RWPE1 (cell line): ENCODE measurements at regions not wholly inside any gene's neighbourhood (a gene's known extent, or its start where the extent isn't known, plus 50 kb on each side); places are given as distances from the start of the nearest gene placed in this dataset.

Experiments
- CTCF ChIA-PET: fragments of 350-600 bp; sonication (Branson Sonifier 250); formaldehyde crosslinking; extraction: SDS; loops from one replicate; lab custom pipeline; 2021; lab: Yijun Ruan, JAX
- POLR2A ChIA-PET: fragments of 400-600 bp; formaldehyde crosslinking; extraction: SDS; loops from one replicate; lab custom pipeline; 2020; ENCODE audit warnings: antibody characterized with exemption; ENCODE audit not compliant: low non-redundant PET; lab: Yijun Ruan, JAX
- DNase-seq: peaks from one replicate; pipeline ENCODE4 v3.0.0; 2012; ENCODE audit warnings: low spot score
- H3K27ac ChIP-seq: fragments of 450-650 bp; 2 replicates; pipeline ENCODE4 v1.5.1; 2017
- CTCF ChIP-seq: fragments of 450-650 bp; conservative IDR thresholded peaks from 2 replicates; pipeline ENCODE4 v1.5.1; 2017; ENCODE audit warnings: low read depth, mild to moderate bottlenecking

GRCh38 chr2:880201-880970 is 70.3 kb upstream of the SNTG2 start:
- ChIA-PET CTCF (no interaction called here), POLR2A (no interaction called here)
- no peak for TF ChIP-seq CTCF
- no peak for DNase-seq
- no peak overlapping the region for H3K27ac ChIP-seq

- no peak overlapping the region for H3K27ac ChIP-seq
- TF ChIP-seq CTCF: no peak
- no peak for DNase-seq
- ChIA-PET POLR2A (no interaction called here), CTCF (no interaction called here)
Measured at GRCh38 chr2:879540-879939, 71.1 kb upstream of the SNTG2 start.

DNA sequence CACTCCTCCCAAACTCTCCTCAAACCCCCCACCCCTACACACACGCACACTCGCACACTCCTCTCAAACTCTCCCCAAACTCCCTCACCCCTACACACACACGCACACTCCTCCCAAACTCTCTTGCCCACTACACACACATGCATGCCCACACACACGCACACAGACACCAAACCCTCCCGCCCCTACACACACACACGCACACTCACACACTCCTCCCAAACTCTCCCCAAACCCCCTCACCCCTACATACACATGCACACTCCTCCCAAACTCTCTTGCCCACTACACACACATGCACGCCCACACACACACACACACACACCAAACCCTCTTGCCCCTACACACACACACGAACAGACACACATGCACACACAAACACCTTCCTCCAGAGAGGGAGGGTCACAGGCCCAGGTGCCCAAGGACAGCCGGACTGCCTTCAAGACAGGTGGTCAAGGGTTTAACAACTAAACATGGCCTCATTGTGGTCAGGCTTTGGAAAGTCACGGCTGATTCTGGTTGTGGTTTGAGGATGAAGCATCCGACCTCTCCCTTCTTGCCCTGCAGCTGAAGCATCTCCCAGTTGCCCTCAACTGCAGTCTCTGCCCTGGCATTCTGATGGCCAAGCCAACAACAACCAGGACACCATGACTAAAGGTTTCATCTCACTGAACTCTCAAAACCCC is 72.3 kb upstream of the SNTG2 start:
- CTCF ChIA-PET: no interaction called here

DNA sequence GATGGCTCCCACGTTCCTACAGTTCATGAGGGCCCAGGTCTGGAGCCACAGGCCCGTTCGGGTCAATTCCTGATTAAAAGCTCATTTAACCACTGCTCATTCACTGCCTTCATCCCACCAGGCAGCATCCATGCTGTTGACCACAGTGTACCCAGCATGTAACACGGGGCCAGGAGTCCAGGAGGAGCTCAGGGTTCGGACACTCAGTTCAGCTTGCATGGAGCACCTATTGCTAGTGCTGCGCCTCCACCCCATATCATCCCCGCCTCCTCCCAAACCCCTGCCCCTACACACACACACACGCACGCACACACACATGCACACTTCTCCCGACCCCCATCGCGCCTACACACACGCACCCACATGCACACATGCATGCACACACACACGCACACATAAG is 72.9 kb upstream of the SNTG2 start:
- ChIA-PET POLR2A (no interaction called here), CTCF (no interaction called here)
- DNase-seq: no peak
- no peak for TF ChIP-seq CTCF
- no peak overlapping the region for H3K27ac ChIP-seq

More for the DNA sequence above, 72.3 kb upstream of the SNTG2 start:
- POLR2A ChIA-PET: no interaction called here
- TF ChIP-seq CTCF: no peak
- no peak overlapping the region for H3K27ac ChIP-seq
- DNase-seq: no peak

GRCh38 chr2:875687-876615 is 74.7 kb upstream of the SNTG2 start:
- ChIA-PET CTCF (no interaction called here), POLR2A (no interaction called here)
- no peak for DNase-seq
- no peak for TF ChIP-seq CTCF
- H3K27ac ChIP-seq: no peak overlapping the region
